H7 (cell line): ENCODE measurements at regions not wholly inside any gene's neighbourhood (a gene's known extent, or its start where the extent isn't known, plus 50 kb on each side); places are given as distances from the start of the nearest gene placed in this dataset.
"Not testable (repeated sequence)": the region's sequence is repeated elsewhere in the genome, so short reads cannot be mapped to it uniquely, and the experiment has no call there.

Experiments
- DNase-seq: peaks from one replicate; pipeline ENCODE4 v3.0.0; 2012
- H3K27me3 ChIP-seq: 2 replicates; pipeline ENCODE4 v1.6.0; 2011; ENCODE audit warnings: mild to moderate bottlenecking, low read length; ENCODE audit not compliant: control insufficient read depth, insufficient read depth
- H3K36me3 ChIP-seq: replicated peaks from 2 replicates; pipeline ENCODE4 v1.5.1; 2011; ENCODE audit warnings: low read length; ENCODE audit not compliant: control insufficient read depth, insufficient read depth
- H3K4me3 ChIP-seq: 2 replicates; pipeline ENCODE4 v1.5.1; 2011; ENCODE audit warnings: low read depth, mild to moderate bottlenecking, control low read depth, low read length, moderate library complexity; ENCODE audit not compliant: insufficient read depth

- Histone ChIP-seq H3K36me3 (no peaks in the 10 kb centered on the region), H3K4me3 (no peak overlapping the region), H3K27me3 (no peaks in the 10 kb centered on the region)
- DNase-seq = no peak
Observed at GRCh38 chr21:34274001-34274400, 89.8 kb upstream of the KCNE2 start.

DNA sequence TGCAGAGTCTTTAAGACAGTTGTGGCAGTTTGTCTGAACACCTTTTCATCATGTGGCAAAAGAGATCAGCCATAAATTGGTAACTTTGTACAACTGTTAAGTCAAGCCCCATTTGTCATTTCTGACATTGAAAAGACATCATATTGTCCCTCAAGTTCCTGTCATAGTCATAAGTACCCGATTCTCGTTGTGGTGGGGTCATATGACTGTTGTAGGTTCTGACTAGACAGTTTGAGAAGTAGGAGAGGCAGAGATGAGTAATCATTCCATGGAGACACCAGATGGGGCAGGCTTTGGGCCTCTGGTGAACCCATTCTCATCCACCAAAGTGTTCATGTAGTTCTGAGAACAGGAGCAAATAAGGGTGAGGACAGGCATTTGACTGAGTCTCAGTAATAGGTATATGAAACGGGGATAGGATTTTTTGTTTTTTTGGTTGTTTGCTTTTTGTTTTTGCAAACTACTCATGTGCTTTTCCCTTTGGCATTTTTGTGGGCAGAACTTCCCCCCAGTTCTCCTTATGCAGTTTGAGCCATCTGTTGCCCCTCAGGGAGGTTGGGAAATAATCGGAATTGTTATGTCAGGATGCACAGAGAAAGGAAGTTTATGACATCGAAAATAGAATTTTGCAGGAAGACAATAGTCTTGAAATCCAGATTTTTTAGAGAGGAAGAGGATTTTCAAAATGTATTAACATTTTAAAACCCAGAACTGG is 86.9 kb upstream of the KCNE2 start:
- no peak for DNase-seq
- no peaks in the 10 kb centered on the region for H3K27me3 ChIP-seq
- H3K4me3 ChIP-seq = no peak overlapping the region
- no peaks in the 10 kb centered on the region for H3K36me3 ChIP-seq

DNA sequence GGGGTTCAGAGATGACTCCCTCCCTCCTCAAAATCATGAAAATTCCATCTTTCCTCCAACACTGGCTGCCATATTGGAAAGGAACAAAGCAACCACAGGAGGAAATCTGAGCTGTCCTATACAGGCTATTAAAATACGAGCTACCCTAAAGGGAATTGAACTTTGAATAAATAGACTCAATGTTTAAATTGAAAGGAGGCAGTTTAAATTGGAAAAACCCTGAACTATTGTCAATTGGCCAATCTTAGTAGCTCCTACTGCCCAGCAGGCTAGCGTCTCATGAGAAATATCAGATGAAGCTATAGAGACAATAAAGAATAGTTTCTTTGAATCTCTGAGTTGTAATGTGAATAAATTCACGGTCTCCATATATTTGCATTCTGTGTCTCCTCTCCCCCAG is 85.4 kb upstream of the KCNE2 start:
- Histone ChIP-seq H3K36me3 (no peaks in the 10 kb centered on the region), H3K27me3 (no peaks in the 10 kb centered on the region), H3K4me3 (no peak overlapping the region)
- no peak for DNase-seq

DNA sequence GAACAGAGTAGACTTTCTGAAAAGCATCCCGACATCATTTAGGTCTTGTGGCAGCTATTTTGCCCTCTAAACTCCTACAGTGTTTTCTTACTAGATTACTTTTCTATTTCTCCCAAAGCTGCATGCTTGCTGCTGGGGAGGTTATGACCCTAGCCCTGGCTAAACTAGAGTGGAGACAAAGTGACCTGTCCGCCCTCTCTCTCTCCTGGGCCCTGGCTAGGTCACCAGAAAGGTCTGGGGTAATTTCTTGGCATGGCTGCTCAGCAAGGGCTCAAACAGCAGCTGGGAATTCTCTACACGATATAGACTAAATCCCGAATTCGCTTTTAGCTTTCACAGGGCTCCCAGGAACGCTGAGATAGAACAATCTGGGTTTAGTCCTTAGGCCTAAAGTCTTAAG is 84.5 kb upstream of the KCNE2 start:
- no peaks in the 10 kb centered on the region for H3K36me3 ChIP-seq
- H3K4me3 ChIP-seq = no peak overlapping the region
- H3K27me3 ChIP-seq = no peaks in the 10 kb centered on the region
- no peak for DNase-seq

DNA sequence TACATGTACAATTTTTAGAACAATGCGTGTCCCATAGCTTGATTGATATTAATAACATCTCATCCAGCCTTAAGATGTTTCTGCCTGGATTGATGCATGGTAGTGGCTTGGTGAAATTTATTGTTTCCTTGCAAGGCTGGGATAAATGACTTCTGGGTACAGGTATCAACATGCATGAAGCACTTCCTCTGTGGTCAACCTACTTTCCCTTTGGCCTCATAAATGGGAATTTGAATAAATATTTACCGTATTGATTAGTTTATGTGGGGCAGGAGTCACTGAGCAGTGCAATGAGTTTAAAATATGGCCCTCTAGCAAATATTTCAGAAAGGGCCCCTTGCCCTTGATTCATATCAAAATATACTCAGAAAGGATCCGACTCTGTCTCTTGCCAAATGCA is 83.9 kb upstream of the KCNE2 start:
- Histone ChIP-seq H3K27me3 (no peaks in the 10 kb centered on the region), H3K4me3 (no peak overlapping the region), H3K36me3 (no peaks in the 10 kb centered on the region)
- no peak for DNase-seq

DNA sequence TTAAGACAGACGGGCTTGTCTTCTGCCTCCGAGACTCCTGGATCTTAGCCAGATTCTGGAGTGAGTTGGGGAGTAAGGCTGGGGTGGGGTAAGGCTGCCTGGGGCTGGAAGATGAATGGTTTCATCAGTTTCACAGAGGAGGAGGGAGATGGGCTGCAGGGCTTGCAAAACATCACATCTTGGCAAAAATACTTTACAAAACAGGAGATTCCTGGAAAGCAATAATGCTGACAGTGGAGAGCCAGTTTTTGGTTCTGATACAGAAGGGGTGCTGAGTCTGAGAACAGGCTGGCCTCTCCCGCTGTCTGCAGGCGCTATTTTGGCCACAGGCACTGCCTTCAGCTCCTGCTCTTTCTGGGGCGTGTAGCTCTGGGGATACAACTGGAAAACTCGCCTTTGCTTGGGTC is 83.4 kb upstream of the KCNE2 start:
- DNase-seq = no peak
- no peaks in the 10 kb centered on the region for H3K36me3 ChIP-seq
- H3K4me3 ChIP-seq = no peak overlapping the region
- H3K27me3 ChIP-seq = no peaks in the 10 kb centered on the region

- no peaks in the 10 kb centered on the region for H3K27me3 ChIP-seq
- no peak for DNase-seq
- H3K4me3 ChIP-seq = no peak overlapping the region
- no peaks in the 10 kb centered on the region for H3K36me3 ChIP-seq
Observed at GRCh38 chr21:34280959-34281358, 82.8 kb upstream of the KCNE2 start.

DNA sequence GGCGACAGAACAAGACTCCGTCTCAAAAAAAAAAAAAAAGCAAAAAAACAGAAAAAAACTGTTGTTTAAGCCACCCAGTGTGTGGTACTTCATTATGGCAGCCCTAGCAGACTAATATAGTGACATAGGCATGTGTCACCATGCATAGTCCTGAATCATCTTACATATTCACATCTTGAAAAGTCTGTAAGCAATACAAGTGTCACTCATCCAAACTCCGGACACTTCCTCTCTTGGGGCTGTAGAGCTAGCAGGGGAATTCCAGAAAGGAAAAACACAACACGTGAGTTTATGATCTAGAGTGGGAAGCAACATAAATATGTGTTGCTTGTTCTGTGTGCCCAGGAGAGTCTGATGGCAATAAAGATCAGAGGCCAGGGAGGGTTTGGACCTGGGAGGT is 81.6 kb upstream of the KCNE2 start:
- DNase-seq = no peak
- Histone ChIP-seq H3K36me3 (no peaks in the 10 kb centered on the region), H3K4me3 (no peak overlapping the region), H3K27me3 (no peaks in the 10 kb centered on the region)

DNA sequence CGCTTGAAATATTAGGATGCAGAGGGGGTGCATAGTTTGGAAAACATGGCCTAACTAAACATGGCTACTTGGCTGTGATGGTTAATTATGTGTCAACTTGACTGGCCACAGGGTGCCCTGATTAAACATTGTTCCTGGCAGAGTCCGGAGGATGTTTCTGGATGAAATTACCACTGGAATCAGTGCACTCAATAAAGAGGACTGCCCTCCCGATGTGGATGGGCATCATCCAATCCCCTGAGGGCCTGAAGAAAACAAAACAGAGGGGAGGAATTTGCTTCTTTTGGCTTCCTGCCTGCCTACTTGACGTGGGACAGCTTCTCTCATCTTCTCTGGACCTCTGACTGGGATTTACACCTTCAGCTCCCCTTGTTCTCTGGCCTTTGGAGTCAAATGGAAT is 79.1 kb upstream of the KCNE2 start:
- Histone ChIP-seq H3K36me3 (no peaks in the 10 kb centered on the region), H3K27me3 (no peaks in the 10 kb centered on the region), H3K4me3 (no peak overlapping the region)
- no peak for DNase-seq

- not testable (repeated sequence) for H3K27me3 ChIP-seq, H3K36me3 ChIP-seq, H3K4me3 ChIP-seq, DNase-seq
Observed at GRCh38 chr21:34288042-34288441, 75.8 kb upstream of the KCNE2 start.

GRCh38 chr21:34289856-34290255 is 74.0 kb upstream of the KCNE2 start:
- Histone ChIP-seq H3K27me3 (no peaks in the 10 kb centered on the region), H3K4me3 (no peak overlapping the region), H3K36me3 (no peaks in the 10 kb centered on the region)
- no peak for DNase-seq

DNA sequence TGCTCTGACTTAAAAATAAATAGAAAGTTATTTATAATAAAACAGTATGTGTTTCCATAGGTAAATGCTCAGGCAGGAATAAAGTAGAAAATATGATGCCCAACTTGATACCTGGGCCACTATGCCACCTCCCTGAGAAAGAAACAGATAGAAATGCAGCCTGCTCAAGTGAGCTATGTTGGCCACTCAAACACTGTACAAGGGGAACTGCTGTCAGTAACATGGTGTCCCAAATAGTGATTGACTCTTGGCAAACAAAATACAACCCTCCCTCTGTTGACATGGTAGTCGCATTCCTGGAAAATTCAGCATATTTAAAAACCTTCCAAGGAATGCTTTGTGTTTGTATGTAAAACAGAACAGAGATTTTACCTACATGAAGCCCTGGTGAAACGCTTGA is 66.9 kb upstream of the KCNE2 start:
- no peak for DNase-seq
- no peaks in the 10 kb centered on the region for H3K36me3 ChIP-seq
- H3K27me3 ChIP-seq = no peaks in the 10 kb centered on the region
- H3K4me3 ChIP-seq = no peak overlapping the region

DNA sequence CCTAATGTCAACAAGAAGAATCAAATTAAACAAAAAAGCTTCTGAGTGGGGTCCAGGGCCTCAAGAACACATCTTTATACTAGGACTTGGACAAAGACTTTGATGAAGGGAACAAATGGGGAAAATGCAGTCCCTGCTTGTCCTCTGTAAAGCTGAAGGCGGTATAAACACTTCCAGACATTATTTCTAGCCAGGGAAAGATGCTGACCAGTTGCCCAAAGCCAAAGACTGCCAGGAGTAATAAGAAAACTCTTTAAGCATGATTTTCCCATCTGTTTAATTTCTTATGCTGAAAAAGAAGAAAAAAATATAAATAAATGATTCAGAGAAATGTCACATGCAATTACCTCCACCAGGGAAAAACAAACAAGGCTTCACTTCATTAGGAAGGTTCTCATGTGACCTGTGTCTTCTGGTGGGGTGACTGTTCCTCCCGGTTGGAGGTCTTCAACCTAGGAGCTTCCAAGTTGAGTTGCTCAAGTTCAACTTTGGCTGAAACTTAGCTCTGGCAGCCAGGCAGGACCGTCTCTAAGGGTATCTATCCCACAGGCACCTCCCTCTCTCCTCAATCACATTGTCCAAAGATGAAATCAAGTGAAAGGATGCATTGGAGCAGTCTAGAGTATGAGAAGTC is 65.2 kb upstream of the KCNE2 start:
- no peak overlapping the region for H3K4me3 ChIP-seq
- no peaks in the 10 kb centered on the region for H3K27me3 ChIP-seq
- H3K36me3 ChIP-seq = no peaks in the 10 kb centered on the region
- no peak for DNase-seq

- Histone ChIP-seq H3K27me3 (no peaks in the 10 kb centered on the region), H3K36me3 (no peaks in the 10 kb centered on the region), H3K4me3 (no peak overlapping the region)
- DNase-seq = no peak
Observed at GRCh38 chr21:34299168-34299539, 64.7 kb upstream of the KCNE2 start.

GRCh38 chr21:34302521-34302920 is 61.3 kb upstream of the KCNE2 start:
- H3K27me3 ChIP-seq = no peaks in the 10 kb centered on the region
- DNase-seq = no peak
- H3K4me3 ChIP-seq = no peak overlapping the region
- H3K36me3 ChIP-seq = no peaks in the 10 kb centered on the region
